ENCODE measurements at regions not wholly inside any gene's neighbourhood (a gene's known extent, or its start where the extent isn't known, plus 50 kb on each side); places are given as distances from the start of the nearest gene placed in this dataset.

DNA sequence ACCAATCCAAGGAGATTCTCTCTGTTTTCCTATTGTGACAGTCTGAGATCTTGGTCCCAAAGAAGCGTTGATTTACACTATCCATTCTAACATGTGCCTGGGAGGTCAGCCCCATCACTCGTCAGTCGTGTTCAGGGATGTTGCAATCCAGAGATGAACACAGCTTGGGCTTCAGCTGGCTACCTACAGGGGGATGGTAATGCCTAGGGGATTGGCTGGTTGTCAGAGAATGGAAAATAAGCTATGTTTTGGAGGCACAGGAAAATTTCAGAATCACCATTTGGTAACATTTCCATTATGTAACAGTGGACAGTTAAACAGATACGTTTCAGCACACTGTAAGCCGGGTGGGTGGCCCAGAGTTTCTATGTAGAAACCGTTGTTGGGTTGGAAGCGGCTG is 147.1 kb upstream of the RALGAPA2 start:
- WGBS (ENCODE audit: low lambda C conversion rate) = 9% methylated on average over 7 of the region's 7 CpGs
- FAIRE-seq (no peak), ATAC-seq (no peak), DNase-seq (ENCODE audit: low spot score) (no peak)
- CTCF ChIA-PET (ENCODE audit: low intra/inter-chr PET ratio, low total read pairs) = interaction anchor here (0.6 to 2.4 kb wide), 7 partner anchors 22 to 713 kb away, joined by 3 to 63 read pairs (median 5); partner anchors contain the start of gene KIZ
- TF ChIP-seq, protein P1, sequence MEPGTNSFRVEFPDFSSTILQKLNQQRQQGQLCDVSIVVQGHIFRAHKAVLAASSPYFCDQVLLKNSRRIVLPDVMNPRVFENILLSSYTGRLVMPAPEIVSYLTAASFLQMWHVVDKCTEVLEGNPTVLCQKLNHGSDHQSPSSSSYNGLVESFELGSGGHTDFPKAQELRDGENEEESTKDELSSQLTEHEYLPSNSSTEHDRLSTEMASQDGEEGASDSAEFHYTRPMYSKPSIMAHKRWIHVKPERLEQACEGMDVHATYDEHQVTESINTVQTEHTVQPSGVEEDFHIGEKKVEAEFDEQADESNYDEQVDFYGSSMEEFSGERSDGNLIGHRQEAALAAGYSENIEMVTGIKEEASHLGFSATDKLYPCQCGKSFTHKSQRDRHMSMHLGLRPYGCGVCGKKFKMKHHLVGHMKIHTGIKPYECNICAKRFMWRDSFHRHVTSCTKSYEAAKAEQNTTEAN (CRISPR knock-in tag; conservative IDR thresholded peaks at IDR 0.05) = no peak
- no peak for TF ChIP-seq AGO2 (optimal IDR thresholded peaks at IDR 0.05; ENCODE audit: low read depth, low read length)
- TF ChIP-seq CEBPB (IDR thresholded peaks at IDR 0.05; ENCODE audit: borderline replicate concordance, low read depth, low read length) = peak; percentile 53; the same call in 1 of the 2 replicates
- POLR2A ChIA-PET = no interaction called here
- no peaks in the 10 kb centered on the region for H3K9me3 ChIP-seq (ENCODE audit: low read length)
- no peaks in the 10 kb centered on the region for H3K36me3 ChIP-seq (replicated peaks in 1 of 2; ENCODE audit: control insufficient read depth in 1 of 2, insufficient read depth in 2 of 2, low read length in 2 of 2)
- no peak overlapping the region for H3K4me3 ChIP-seq (replicated peaks in 1 of 3; ENCODE audit: insufficient read depth in 1 of 3, low read depth in 2 of 3, low read length in 3 of 3)
- no peaks in the 10 kb centered on the region for H3K79me2 ChIP-seq (ENCODE audit: insufficient read depth, low read length)
- H2AFZ ChIP-seq (ENCODE audit: low read length) = no peak overlapping the region
- no peak overlapping the region for H3K4me2 ChIP-seq (ENCODE audit: low read depth, low read length)
- in situ Hi-C loops (cut with HindIII; ENCODE audit: extremely low pct_ligation_motif_present, low pct_unique_long_range_greater_than_20kb) = no loop called here
- H3K4me1 ChIP-seq (ENCODE audit: insufficient read depth, low read length) = peaks cover 1% of the 10 kb centered on the region; the same call in 1 of the 2 replicates
- H3K9ac ChIP-seq (ENCODE audit: insufficient read depth, low read depth, low read length) = no peak overlapping the region
- BruUV-seq (replicated peaks) = no TSS peak
- intact Hi-C loops (cut with micrococcal nuclease; ENCODE audit: unreplicated experiment) = no loop called here
- no peaks in the 10 kb centered on the region for H4K20me1 ChIP-seq (ENCODE audit: insufficient read depth, low read length)
- no peak overlapping the region for H3K27ac ChIP-seq (ENCODE audit: extremely low read length, insufficient read depth, low read length)
- H3K27me3 ChIP-seq (ENCODE audit: control insufficient read depth in 1 of 2, insufficient read depth in 2 of 2, low read length in 2 of 2) = no peaks in the 10 kb centered on the region

DNA sequence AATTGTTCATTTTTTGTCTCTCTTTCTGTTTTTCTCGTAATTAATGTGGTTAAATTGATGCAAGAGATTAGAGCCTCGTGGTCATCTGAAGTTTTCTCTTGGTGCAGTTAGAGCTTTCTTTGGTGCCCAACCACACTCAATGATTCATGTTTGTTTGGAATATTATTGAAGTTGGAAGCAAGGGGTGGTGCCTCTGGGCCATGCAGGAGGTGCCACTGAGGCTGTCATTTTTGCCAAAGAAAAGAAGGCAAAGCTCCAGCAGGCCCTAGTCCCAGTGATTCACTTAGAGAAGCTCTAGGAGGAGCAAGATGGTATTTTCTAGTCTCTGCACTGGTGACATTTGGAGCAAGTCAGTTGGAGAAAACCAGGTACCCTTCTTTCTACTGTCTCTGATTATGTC is 144.5 kb upstream of the RALGAPA2 start:
- intact Hi-C loops (cut with micrococcal nuclease; ENCODE audit: unreplicated experiment) = no loop called here

More for the DNA sequence above, 144.5 kb upstream of the RALGAPA2 start:
- ChIA-PET CTCF (ENCODE audit: low intra/inter-chr PET ratio, low total read pairs) (no interaction called here), POLR2A (no interaction called here)
- Histone ChIP-seq H3K36me3 (replicated peaks in 1 of 2; ENCODE audit: control insufficient read depth in 1 of 2, insufficient read depth in 2 of 2, low read length in 2 of 2) (no peaks in the 10 kb centered on the region), H2AFZ (ENCODE audit: low read length) (no peak overlapping the region), H3K4me2 (ENCODE audit: low read depth, low read length) (no peak overlapping the region), H3K9ac (ENCODE audit: insufficient read depth, low read depth, low read length) (no peak overlapping the region), H3K27ac (ENCODE audit: extremely low read length, insufficient read depth, low read length) (no peak overlapping the region), H3K4me3 (replicated peaks in 1 of 3; ENCODE audit: insufficient read depth in 1 of 3, low read depth in 2 of 3, low read length in 3 of 3) (no peak overlapping the region), H3K79me2 (ENCODE audit: insufficient read depth, low read length) (no peaks in the 10 kb centered on the region), H4K20me1 (ENCODE audit: insufficient read depth, low read length) (no peaks in the 10 kb centered on the region), H3K4me1 (ENCODE audit: insufficient read depth, low read length) (no peaks in the 10 kb centered on the region), H3K27me3 (ENCODE audit: control insufficient read depth in 1 of 2, insufficient read depth in 2 of 2, low read length in 2 of 2) (no peaks in the 10 kb centered on the region; a peak in 1 of 5 replicates), H3K9me3 (ENCODE audit: low read length) (no peaks in the 10 kb centered on the region; the same call in 1 of the 2 replicates)
- no TSS peak for BruUV-seq (replicated peaks)
- no peak for DNase-seq (ENCODE audit: low spot score)
- ATAC-seq = no peak
- in situ Hi-C loops (cut with HindIII; ENCODE audit: extremely low pct_ligation_motif_present, low pct_unique_long_range_greater_than_20kb) = no loop called here
- FAIRE-seq = no peak
- 3% methylated on average over 2 of the region's 2 CpGs for WGBS (ENCODE audit: low lambda C conversion rate)
- TF ChIP-seq POGZ (CRISPR knock-in tag; IDR thresholded peaks at IDR 0.05) (no peak), NFE2L2 (IDR thresholded peaks at IDR 0.05; ENCODE audit: low read length) (no peak), ZNF468 (CRISPR knock-in tag; IDR thresholded peaks at IDR 0.05) (no peak)
